ENCODE measurements at regions not wholly inside any gene's neighbourhood (a gene's known extent, or its start where the extent isn't known, plus 50 kb on each side); places are given as distances from the start of the nearest gene placed in this dataset.

GRCh38 chr6:66675906-66676305 is 968.9 kb upstream of the EYS start:
- no peak for DNase-seq (ENCODE audit: low read depth, low spot score)
- no peak for TF ChIP-seq CTCF (IDR thresholded peaks at IDR 0.05; ENCODE audit: insufficient read depth, low read length, missing control alignments)
- POLR2A ChIA-PET, result no interaction called here
- no peak overlapping the region for H3K4me3 ChIP-seq (ENCODE audit: low read depth, low read length)
- CTCF ChIA-PET, result no interaction called here

DNA sequence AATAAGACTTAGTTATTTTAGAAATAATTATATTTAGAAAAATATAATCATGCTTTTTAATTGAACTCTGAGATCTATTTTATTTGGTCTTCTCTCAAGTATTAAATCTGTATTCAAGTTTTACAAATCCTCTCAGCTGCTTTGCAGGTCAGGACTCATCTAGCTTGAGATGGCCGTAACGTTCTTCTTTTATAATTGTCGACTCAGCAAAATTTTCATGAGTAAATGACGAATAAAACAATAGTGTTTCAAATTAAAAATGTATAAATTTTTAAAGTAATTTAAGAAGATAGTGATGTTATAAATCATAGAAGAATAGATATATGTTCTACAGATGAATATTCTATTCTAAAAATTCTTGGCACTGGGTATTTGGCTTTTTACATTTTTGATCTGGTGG is 957.1 kb upstream of the EYS start:
- DNase-seq (ENCODE audit: low read depth, low spot score), result no peak

GRCh38 chr6:66662721-66663507 is 955.9 kb upstream of the EYS start:
- H3K4me3 ChIP-seq (ENCODE audit: low read depth, low read length), result no peak overlapping the region
- ChIA-PET POLR2A (no interaction called here), CTCF (no interaction called here)
- no peak for TF ChIP-seq CTCF (IDR thresholded peaks at IDR 0.05; ENCODE audit: insufficient read depth, low read length, missing control alignments)
- DNase-seq (ENCODE audit: low read depth, low spot score), result no peak

More for the DNA sequence above, 957.1 kb upstream of the EYS start:
- ChIA-PET POLR2A (no interaction called here), CTCF (no interaction called here)
- H3K4me3 ChIP-seq (ENCODE audit: low read depth, low read length), result no peak overlapping the region
- no peak for TF ChIP-seq CTCF (IDR thresholded peaks at IDR 0.05; ENCODE audit: insufficient read depth, low read length, missing control alignments)

GRCh38 chr6:66662196-66662595 is 955.2 kb upstream of the EYS start:
- CTCF ChIA-PET, result no interaction called here
- no peak for TF ChIP-seq CTCF (IDR thresholded peaks at IDR 0.05; ENCODE audit: insufficient read depth, low read length, missing control alignments)

DNA sequence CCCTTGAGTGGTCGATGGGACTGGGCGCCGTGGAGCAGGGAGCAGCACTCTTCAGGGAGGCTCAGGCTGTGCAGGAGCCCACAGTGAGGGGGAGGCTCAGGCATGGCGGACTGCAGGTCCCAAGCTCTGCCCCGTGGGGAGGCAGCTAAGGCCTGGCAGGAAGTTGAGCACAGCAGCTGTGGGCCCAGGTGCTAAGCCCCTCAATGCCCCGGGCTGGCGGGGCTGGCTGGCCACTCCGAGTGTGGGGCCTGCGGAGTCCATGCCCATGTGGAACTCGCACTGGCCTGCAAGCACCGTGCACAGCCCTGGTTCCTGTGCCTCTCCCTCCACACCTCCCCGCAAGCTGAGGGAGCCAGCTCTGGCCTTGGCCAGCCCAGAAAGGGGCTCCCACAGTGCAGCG is 948.4 kb upstream of the EYS start:
- H3K4me3 ChIP-seq (ENCODE audit: low read depth, low read length), result no peak overlapping the region
- POLR2A ChIA-PET, result no interaction called here
- TF ChIP-seq CTCF (IDR thresholded peaks at IDR 0.05; ENCODE audit: insufficient read depth, low read length, missing control alignments), result no peak
- CTCF ChIA-PET, result no interaction called here
- DNase-seq (ENCODE audit: low read depth, low spot score), result no peak

More at GRCh38 chr6:66662196-66662595, 955.2 kb upstream of the EYS start:
- H3K4me3 ChIP-seq (ENCODE audit: low read depth, low read length), result no peak overlapping the region
- DNase-seq (ENCODE audit: low read depth, low spot score), result no peak
- POLR2A ChIA-PET, result no interaction called here

- H3K4me3 ChIP-seq (ENCODE audit: low read depth, low read length), result no peak overlapping the region
- no peak for DNase-seq (ENCODE audit: low read depth, low spot score)
- ChIA-PET CTCF (no interaction called here), POLR2A (no interaction called here)
- no peak for TF ChIP-seq CTCF (IDR thresholded peaks at IDR 0.05; ENCODE audit: insufficient read depth, low read length, missing control alignments)
Measured at GRCh38 chr6:66638518-66638917, 931.5 kb upstream of the EYS start.

Data from AG04449 (cell line).